B cell (primary cell): ENCODE measurements at regions not wholly inside any gene's neighbourhood (a gene's known extent, or its start where the extent isn't known, plus 50 kb on each side); places are given as distances from the start of the nearest gene placed in this dataset.

Experiments
- CTCF ChIP-seq: fragments of 200-600 bp; IDR thresholded peaks from one replicate; pipeline ENCODE4 v1.8.0; 2022; ENCODE audit warnings: antibody characterized with exemption, mild to moderate bottlenecking
- EZH2 ChIP-seq: IDR thresholded peaks from 2 replicates; pipeline ENCODE4 v1.6.1; 2012; ENCODE audit warnings: borderline replicate concordance, low read depth, mild to moderate bottlenecking, moderate library complexity, low read length; ENCODE audit not compliant: insufficient read depth, poor library complexity, severe bottlenecking

GRCh38 chr1:194353121-194353520 lies 1166.7 kb upstream of the B3GALT2 start:
- TF ChIP-seq CTCF (no peak), EZH2 (no peak)
